ENCODE measurements at regions not wholly inside any gene's neighbourhood (a gene's known extent, or its start where the extent isn't known, plus 50 kb on each side); places are given as distances from the start of the nearest gene placed in this dataset.

DNA sequence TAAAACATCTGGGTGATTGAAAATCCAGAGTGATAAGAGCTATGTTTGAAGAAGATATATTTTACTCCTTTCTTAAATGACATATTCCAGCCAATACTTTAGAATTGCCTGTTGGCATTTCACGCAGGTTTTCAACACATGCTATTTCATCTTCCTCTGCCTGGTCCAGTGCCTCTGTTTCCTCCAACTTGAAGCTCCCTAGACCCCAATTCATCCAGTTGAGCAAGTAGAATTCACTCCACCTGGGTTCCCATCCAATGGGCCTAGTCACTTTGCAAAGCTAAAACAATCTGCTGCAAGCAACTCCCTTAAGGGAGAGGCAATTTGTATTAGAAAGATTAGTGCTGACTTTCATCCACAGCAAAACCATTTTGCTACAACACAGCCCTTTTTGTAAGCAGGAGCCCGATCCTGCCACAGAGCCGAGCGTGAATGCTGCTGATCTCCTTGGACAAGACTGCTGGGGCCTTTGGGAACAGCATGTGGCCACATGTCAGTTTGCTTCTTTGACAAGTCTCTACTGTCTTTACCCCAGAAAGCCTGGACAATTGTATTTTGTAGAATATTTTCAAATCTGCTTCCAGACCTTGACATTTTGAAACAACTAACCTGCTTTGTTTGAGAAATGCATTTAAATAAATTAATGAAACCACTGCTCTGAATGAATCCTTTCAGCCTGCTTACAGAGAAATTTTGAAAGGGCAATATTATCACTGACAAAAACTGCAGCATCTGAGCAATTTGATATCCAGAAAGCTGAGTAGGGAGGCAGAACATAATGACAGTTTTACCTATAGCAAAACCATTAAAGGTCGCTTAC is 259.1 kb downstream of the TDRD15 start:
- WGBS (ENCODE audit: insufficient coverage, insufficient read length), result no CpG with 5 or more reads among the region's 5 CpGs
- H3K36me3 ChIP-seq (ENCODE audit: control insufficient read depth, insufficient read depth, low read length), result no peaks in the 10 kb centered on the region
- H3K4me3 ChIP-seq (ENCODE audit: low read length), result no peak overlapping the region
- no peaks in the 10 kb centered on the region for H3K9me3 ChIP-seq (ENCODE audit: control insufficient read depth, insufficient read depth, low read length)
- no peak for DNase-seq (ENCODE audit: low read depth, low spot score)
- no peak overlapping the region for H3K27ac ChIP-seq (ENCODE audit: low read length)
- no peaks in the 10 kb centered on the region for H3K4me1 ChIP-seq (ENCODE audit: control insufficient read depth, insufficient read depth, low read length)
- no peaks in the 10 kb centered on the region for H3K27me3 ChIP-seq (ENCODE audit: control insufficient read depth, insufficient read depth, low read length)

DNA sequence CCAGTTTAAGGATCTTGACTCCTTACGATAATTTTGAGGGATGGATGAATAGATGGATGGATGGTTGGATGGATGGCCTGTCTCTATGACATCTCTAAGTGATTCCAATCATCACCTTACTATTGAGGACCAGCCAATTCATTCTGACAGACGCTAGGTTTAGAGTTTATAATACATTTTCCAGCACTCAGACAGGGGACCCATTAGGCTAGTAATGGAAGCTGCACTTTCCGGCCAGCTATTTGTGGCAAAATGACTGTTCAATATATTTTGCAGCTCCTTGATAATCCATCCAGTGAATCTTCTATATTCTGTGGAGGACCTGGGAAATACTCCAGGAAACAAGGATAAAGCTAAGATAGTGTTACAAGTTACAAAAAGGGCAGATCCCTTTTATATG is 262.9 kb downstream of the TDRD15 start:
- H3K9me3 ChIP-seq (ENCODE audit: control insufficient read depth, insufficient read depth, low read length), result no peaks in the 10 kb centered on the region
- no peaks in the 10 kb centered on the region for H3K27me3 ChIP-seq (ENCODE audit: control insufficient read depth, insufficient read depth, low read length)
- H3K36me3 ChIP-seq (ENCODE audit: control insufficient read depth, insufficient read depth, low read length), result no peaks in the 10 kb centered on the region
- no CpG with 5 or more reads among the region's 3 CpGs for WGBS (ENCODE audit: insufficient coverage, insufficient read length)
- H3K4me1 ChIP-seq (ENCODE audit: control insufficient read depth, insufficient read depth, low read length), result no peaks in the 10 kb centered on the region
- H3K27ac ChIP-seq (ENCODE audit: low read length), result no peak overlapping the region
- no peak for DNase-seq (ENCODE audit: low read depth, low spot score)
- H3K4me3 ChIP-seq (ENCODE audit: low read length), result no peak overlapping the region

DNA sequence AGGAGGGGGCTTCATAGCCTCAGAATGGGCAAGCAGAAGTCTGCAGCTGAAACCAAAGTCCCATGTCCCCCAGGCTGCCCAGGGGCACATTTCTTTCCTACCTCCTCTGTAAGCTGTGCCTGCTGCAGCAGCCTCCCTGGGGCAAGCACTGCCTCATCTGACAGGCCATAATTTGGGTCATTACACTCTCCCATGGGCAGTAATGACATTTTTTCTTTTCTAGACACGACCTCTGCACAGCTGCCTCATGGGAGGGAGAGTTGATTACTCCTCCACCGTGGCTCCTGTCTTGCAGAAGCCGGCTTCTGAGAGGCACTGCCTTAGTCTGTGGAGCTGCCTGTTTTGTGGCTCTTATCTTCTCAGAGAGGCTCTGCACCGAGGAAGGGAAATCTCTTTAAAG is 268.9 kb downstream of the TDRD15 start:
- Histone ChIP-seq H3K36me3 (ENCODE audit: control insufficient read depth, insufficient read depth, low read length) (no peaks in the 10 kb centered on the region), H3K9me3 (ENCODE audit: control insufficient read depth, insufficient read depth, low read length) (no peaks in the 10 kb centered on the region), H3K4me3 (ENCODE audit: low read length) (no peak overlapping the region), H3K4me1 (ENCODE audit: control insufficient read depth, insufficient read depth, low read length) (no peaks in the 10 kb centered on the region), H3K27ac (ENCODE audit: low read length) (no peak overlapping the region), H3K27me3 (ENCODE audit: control insufficient read depth, insufficient read depth, low read length) (no peaks in the 10 kb centered on the region)
- DNase-seq (ENCODE audit: low read depth, low spot score), result no peak
- WGBS (ENCODE audit: insufficient coverage, insufficient read length), result no CpG with 5 or more reads among the region's 4 CpGs

DNA sequence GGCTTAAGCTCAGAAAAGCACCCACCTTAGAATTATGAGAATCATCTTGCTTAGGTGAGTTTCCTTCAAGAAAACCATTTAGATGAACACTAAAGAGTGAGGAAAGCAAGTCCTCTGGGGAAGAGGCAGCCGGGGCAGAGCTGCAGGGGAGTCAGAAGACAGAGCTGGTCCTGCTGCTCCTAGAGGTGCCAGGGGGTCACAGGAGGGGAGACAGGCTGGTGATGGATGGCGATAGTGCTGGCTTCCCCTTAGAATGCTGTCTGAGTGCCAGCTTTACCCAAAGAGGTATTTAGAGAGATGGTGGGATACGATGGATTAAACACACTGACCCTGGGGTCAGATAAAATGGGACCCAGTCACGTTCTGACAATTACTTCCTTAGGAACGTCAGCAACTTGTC is 269.4 kb downstream of the TDRD15 start:
- H3K27me3 ChIP-seq (ENCODE audit: control insufficient read depth, insufficient read depth, low read length), result no peaks in the 10 kb centered on the region
- H3K4me1 ChIP-seq (ENCODE audit: control insufficient read depth, insufficient read depth, low read length), result no peaks in the 10 kb centered on the region
- H3K4me3 ChIP-seq (ENCODE audit: low read length), result no peak overlapping the region
- no peaks in the 10 kb centered on the region for H3K36me3 ChIP-seq (ENCODE audit: control insufficient read depth, insufficient read depth, low read length)
- H3K9me3 ChIP-seq (ENCODE audit: control insufficient read depth, insufficient read depth, low read length), result no peaks in the 10 kb centered on the region
- no peak overlapping the region for H3K27ac ChIP-seq (ENCODE audit: low read length)
- DNase-seq (ENCODE audit: low read depth, low spot score), result no peak
- no CpG with 5 or more reads among the region's 5 CpGs for WGBS (ENCODE audit: insufficient coverage, insufficient read length)

DNA sequence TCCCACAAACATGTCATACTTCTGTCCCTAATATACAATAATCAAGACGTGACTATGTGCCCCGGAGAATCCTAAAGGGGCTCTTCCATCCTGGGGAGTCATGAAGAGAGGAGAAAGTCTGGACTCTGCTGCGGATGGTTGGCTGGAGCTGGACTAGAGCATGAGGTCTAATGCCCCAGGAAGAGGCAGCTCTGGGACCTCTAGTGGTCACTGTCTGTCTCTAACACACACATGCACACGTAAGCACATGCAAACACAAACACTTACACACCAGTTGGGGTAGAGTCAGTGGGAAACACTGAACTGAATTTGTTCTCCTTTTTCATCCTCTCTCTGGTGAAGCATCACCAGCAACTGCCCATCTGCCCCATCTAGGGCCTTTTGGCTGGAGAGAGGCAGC is 271.6 kb downstream of the TDRD15 start:
- peak; percentile 1 for DNase-seq (ENCODE audit: low read depth, low spot score)
- Histone ChIP-seq H3K27me3 (ENCODE audit: control insufficient read depth, insufficient read depth, low read length) (no peaks in the 10 kb centered on the region), H3K27ac (ENCODE audit: low read length) (no peak overlapping the region), H3K9me3 (ENCODE audit: control insufficient read depth, insufficient read depth, low read length) (no peaks in the 10 kb centered on the region), H3K36me3 (ENCODE audit: control insufficient read depth, insufficient read depth, low read length) (no peaks in the 10 kb centered on the region), H3K4me1 (ENCODE audit: control insufficient read depth, insufficient read depth, low read length) (no peaks in the 10 kb centered on the region), H3K4me3 (ENCODE audit: low read length) (no peak overlapping the region)
- no CpG with 5 or more reads among the region's 4 CpGs for WGBS (ENCODE audit: insufficient coverage, insufficient read length)

DNA sequence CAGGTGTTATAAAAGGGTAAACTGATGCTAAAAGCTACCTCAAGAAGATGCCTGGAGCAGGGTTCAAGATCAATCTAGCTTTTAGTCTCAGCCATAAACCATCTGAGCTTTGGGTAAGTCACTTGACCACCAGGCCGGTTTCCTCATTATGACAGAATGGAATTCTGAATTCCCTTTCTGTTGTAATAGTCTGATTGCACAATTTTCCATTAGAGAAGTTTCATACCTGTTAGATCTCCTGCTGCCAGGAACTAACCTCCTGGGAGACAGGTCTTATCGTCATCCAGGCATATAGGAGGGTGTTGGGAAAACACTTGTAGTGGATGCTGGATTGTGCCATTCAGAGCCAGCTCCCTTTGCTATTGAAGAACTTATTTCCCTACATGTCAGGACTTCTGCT is 272.5 kb downstream of the TDRD15 start:
- WGBS (ENCODE audit: insufficient coverage, insufficient read length), result no CpG with 5 or more reads among the region's 2 CpGs
- Histone ChIP-seq H3K36me3 (ENCODE audit: control insufficient read depth, insufficient read depth, low read length) (no peaks in the 10 kb centered on the region), H3K27me3 (ENCODE audit: control insufficient read depth, insufficient read depth, low read length) (no peaks in the 10 kb centered on the region), H3K4me3 (ENCODE audit: low read length) (no peak overlapping the region), H3K9me3 (ENCODE audit: control insufficient read depth, insufficient read depth, low read length) (no peaks in the 10 kb centered on the region), H3K27ac (ENCODE audit: low read length) (no peak overlapping the region), H3K4me1 (ENCODE audit: control insufficient read depth, insufficient read depth, low read length) (no peaks in the 10 kb centered on the region)
- DNase-seq (ENCODE audit: low read depth, low spot score), result no peak

DNA sequence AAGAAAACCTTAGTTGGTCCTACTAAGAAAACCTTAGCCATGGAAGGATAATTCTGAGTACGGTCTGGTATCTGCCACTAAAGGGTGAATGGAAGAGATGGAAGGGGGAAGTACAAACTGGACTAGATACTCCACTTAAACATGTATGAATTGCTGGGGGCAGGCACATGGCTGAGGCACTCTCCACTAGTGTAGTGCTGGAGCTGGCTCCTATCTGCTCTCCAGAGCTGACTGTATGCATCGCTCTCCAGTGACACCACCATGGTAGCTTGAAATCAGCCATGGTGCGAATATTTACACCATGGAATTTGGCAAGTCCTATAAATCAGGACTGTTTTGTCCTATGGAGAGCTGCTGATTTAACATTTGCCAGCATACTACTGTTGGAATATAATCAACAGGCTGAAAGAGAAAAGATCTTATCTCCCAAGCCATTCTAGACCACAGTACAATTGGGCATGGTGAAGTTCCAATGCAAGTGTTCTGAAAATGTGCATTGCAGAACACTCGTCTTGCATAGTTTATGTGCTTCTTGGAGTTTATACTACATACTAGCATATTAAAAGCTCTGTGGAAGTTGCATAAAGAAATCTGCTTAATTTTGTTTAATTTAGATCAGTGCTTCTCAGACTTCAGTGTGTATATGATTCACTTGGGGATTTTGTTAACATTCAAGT is 277.4 kb downstream of the TDRD15 start:
- no CpG with 5 or more reads among the region's 4 CpGs for WGBS (ENCODE audit: insufficient coverage, insufficient read length)
- Histone ChIP-seq H3K4me3 (ENCODE audit: low read length) (no peak overlapping the region), H3K27ac (ENCODE audit: low read length) (no peak overlapping the region), H3K4me1 (ENCODE audit: control insufficient read depth, insufficient read depth, low read length) (no peaks in the 10 kb centered on the region), H3K36me3 (ENCODE audit: control insufficient read depth, insufficient read depth, low read length) (no peaks in the 10 kb centered on the region), H3K9me3 (ENCODE audit: control insufficient read depth, insufficient read depth, low read length) (no peaks in the 10 kb centered on the region), H3K27me3 (ENCODE audit: control insufficient read depth, insufficient read depth, low read length) (no peaks in the 10 kb centered on the region)
- DNase-seq (ENCODE audit: low read depth, low spot score), result no peak

DNA sequence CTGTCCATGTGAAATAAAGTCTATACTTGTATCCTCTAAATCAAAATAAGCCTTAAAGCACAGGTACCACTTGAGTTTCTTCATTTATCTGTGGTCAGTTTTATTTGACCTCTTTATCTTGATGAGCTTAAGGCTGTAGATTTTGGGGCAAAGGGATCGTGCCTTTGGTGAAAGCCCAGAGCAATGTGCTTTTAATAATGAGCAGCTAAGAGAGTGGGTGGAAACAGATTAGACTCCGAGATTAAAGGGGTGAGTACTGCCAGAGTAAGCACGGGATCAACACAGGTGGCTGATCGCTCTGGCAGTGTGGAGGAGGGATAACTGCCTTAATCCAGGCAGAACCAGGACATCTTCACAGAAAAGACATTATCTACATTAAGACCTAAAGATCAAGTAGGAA is 280.4 kb downstream of the TDRD15 start:
- no peaks in the 10 kb centered on the region for H3K27me3 ChIP-seq (ENCODE audit: control insufficient read depth, insufficient read depth, low read length)
- H3K4me1 ChIP-seq (ENCODE audit: control insufficient read depth, insufficient read depth, low read length), result no peaks in the 10 kb centered on the region
- no peaks in the 10 kb centered on the region for H3K9me3 ChIP-seq (ENCODE audit: control insufficient read depth, insufficient read depth, low read length)
- H3K36me3 ChIP-seq (ENCODE audit: control insufficient read depth, insufficient read depth, low read length), result no peaks in the 10 kb centered on the region
- no peak overlapping the region for H3K27ac ChIP-seq (ENCODE audit: low read length)
- DNase-seq (ENCODE audit: low read depth, low spot score), result no peak
- H3K4me3 ChIP-seq (ENCODE audit: low read length), result no peak overlapping the region
- WGBS (ENCODE audit: insufficient coverage, insufficient read length), result no CpG with 5 or more reads among the region's 4 CpGs

DNA sequence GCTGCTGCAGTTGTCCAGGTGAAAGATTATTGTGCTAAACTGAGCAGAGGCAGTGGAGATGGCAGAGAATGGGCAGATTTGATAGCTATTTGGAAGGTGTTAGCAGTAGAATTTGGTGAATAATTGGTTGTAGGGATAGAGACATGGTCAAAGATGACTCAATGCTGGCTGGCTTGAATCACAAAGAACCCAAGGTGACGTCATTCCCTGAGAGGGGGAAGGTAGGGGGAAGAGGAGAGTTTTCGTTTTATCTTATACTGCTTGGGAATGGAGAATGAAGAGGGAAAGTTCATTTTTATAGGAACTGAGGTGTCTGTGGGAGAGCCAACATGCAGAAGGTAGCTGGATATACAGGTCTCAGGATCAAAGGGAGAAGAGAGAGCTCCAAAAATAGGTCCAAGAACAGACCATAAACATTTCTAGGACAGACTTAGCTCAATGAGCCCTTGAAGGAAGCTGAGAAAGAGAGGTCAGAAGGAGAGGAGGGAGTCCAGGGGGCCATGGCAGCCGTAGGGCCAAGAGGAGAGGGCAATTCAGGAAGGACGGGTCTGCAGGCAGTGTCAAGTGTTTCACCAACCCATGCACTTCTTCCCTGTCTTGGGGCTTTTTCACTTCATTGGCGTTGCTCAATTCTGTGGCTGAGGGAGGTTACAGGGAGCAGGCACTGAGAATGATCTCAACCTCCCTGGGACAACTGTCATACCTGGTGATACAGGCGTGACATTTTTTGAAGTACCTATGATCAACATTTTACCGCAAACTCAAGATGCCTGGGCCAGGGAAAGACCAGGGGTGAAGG is 281.3 kb downstream of the TDRD15 start:
- DNase-seq (ENCODE audit: low read depth, low spot score), result no peak

DNA sequence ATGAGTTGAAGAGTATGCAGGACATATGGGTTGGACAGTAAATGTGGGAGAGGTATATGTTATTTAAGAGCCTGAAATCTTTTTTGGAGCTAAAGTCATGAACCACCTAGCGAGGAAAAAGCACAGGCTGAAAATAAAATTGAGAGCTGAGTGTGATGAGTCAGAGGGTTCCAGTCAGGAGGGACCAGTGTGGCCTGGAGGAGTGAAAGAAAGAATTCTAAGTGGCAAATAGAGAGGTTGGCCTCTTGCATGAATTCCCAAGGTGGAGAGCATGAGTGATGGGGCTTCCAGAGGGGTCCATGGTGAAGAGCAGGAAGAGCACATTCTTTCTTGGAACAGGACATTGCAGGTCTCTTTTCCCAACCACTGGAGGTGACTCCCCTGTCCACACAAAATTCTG is 282.6 kb downstream of the TDRD15 start:
- WGBS (ENCODE audit: insufficient coverage, insufficient read length), result no CpG with 5 or more reads among the region's 1 CpG
- no peaks in the 10 kb centered on the region for H3K27me3 ChIP-seq (ENCODE audit: control insufficient read depth, insufficient read depth, low read length)
- DNase-seq (ENCODE audit: low read depth, low spot score), result no peak
- no peaks in the 10 kb centered on the region for H3K36me3 ChIP-seq (ENCODE audit: control insufficient read depth, insufficient read depth, low read length)
- H3K27ac ChIP-seq (ENCODE audit: low read length), result no peak overlapping the region
- no peaks in the 10 kb centered on the region for H3K4me1 ChIP-seq (ENCODE audit: control insufficient read depth, insufficient read depth, low read length)
- H3K4me3 ChIP-seq (ENCODE audit: low read length), result no peak overlapping the region
- no peaks in the 10 kb centered on the region for H3K9me3 ChIP-seq (ENCODE audit: control insufficient read depth, insufficient read depth, low read length)

More for the DNA sequence above, 281.3 kb downstream of the TDRD15 start:
- Histone ChIP-seq H3K27me3 (ENCODE audit: control insufficient read depth, insufficient read depth, low read length) (no peaks in the 10 kb centered on the region), H3K4me1 (ENCODE audit: control insufficient read depth, insufficient read depth, low read length) (no peaks in the 10 kb centered on the region), H3K4me3 (ENCODE audit: low read length) (no peak overlapping the region), H3K9me3 (ENCODE audit: control insufficient read depth, insufficient read depth, low read length) (no peaks in the 10 kb centered on the region), H3K36me3 (ENCODE audit: control insufficient read depth, insufficient read depth, low read length) (no peaks in the 10 kb centered on the region), H3K27ac (ENCODE audit: low read length) (no peak overlapping the region)
- WGBS (ENCODE audit: insufficient coverage, insufficient read length), result no CpG with 5 or more reads among the region's 7 CpGs

Measured in iPS DF 6.9 (cell line).